ENCODE measurements at regions not wholly inside any gene's neighbourhood (a gene's known extent, or its start where the extent isn't known, plus 50 kb on each side); places are given as distances from the start of the nearest gene placed in this dataset.
"Not testable (repeated sequence)": the region's sequence is repeated elsewhere in the genome, so short reads cannot be mapped to it uniquely, and the experiment has no call there.

DNA sequence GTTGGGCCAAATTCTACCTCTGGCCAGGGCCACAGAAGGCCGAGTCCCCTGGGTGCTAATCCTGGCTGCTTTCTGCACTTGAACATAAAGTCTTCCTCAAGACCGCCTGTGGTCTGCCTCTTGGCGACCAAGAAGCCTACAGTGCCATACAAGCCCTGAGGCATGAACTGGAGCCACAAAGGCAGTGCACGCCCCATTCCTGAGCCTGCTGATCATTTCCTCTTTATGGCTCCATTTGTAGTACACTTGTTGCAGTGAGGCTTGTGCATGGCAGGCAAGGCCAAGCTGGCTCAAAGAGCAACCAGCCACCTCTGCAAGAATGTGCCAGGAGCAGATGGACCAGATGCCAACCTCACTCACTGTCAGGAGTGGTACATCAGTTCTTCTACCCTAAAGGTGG lies 636.1 kb upstream of the DEFB115 start:
- TF ChIP-seq, protein P1, sequence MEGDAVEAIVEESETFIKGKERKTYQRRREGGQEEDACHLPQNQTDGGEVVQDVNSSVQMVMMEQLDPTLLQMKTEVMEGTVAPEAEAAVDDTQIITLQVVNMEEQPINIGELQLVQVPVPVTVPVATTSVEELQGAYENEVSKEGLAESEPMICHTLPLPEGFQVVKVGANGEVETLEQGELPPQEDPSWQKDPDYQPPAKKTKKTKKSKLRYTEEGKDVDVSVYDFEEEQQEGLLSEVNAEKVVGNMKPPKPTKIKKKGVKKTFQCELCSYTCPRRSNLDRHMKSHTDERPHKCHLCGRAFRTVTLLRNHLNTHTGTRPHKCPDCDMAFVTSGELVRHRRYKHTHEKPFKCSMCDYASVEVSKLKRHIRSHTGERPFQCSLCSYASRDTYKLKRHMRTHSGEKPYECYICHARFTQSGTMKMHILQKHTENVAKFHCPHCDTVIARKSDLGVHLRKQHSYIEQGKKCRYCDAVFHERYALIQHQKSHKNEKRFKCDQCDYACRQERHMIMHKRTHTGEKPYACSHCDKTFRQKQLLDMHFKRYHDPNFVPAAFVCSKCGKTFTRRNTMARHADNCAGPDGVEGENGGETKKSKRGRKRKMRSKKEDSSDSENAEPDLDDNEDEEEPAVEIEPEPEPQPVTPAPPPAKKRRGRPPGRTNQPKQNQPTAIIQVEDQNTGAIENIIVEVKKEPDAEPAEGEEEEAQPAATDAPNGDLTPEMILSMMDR (IDR thresholded peaks at IDR 0.05), result not testable (repeated sequence)
- TF ChIP-seq POLR2AphosphoS5, EP300 (IDR thresholded peaks at IDR 0.05): not testable (repeated sequence)
